Testis (tissue), 2 donors: ENCODE measurements at regions not wholly inside any gene's neighbourhood (a gene's known extent, or its start where the extent isn't known, plus 50 kb on each side); places are given as distances from the start of the nearest gene placed in this dataset.

ENCODE experiments used
- DNase-seq: peaks from one replicate; pipeline ENCODE4 v3.0.0-alpha.2; 2019
- H3K27ac ChIP-seq, 2 donors: fragments of 200-600 bp; sonication (generic); one replicate each; pipeline ENCODE4 v1.5.1; 2019
- H3K27me3 ChIP-seq: fragments of 200-600 bp; sonication (generic); one replicate; pipeline ENCODE4 v1.5.1; 2019
- H3K36me3 ChIP-seq: fragments of 200-600 bp; sonication (generic); one replicate; pipeline ENCODE4 v1.5.1; 2017; ENCODE audit warnings: low read depth; ENCODE audit errors: missing control alignments
- H3K4me1 ChIP-seq: fragments of 200-600 bp; sonication (generic); one replicate; pipeline ENCODE4 v1.5.1; 2019
- H3K4me3 ChIP-seq, 2 donors: fragments of 200-600 bp; sonication (generic); one replicate each; pipeline ENCODE4 v1.5.1; 2017 to 2019
- H3K9me3 ChIP-seq: fragments of 200-600 bp; sonication (generic); one replicate; pipeline ENCODE4 v1.5.1; 2017
- CTCF ChIP-seq, 3 experiments: fragments of 450-650 bp in 2 of 3; fragments of 200-600 bp in 1 of 3; sonication (generic) in 1 of 3; IDR thresholded peaks; one replicate each; pipeline ENCODE4 v1.5.1; 2016 to 2019; ENCODE audit warnings: antibody characterized with exemption in 3 of 3, mild to moderate bottlenecking in 2 of 3, moderate library complexity in 1 of 3
- POLR2A ChIP-seq: fragments of 450-650 bp; IDR thresholded peaks from one replicate; pipeline ENCODE4 v1.6.1; 2017; ENCODE audit warnings: antibody characterized with exemption, mild to moderate bottlenecking, moderate library complexity
- WGBS, 2 donors: methylation state at CpG; one replicate each; pipeline ENCODE4 v1.1.5; 2018; 5-methylcytosine and 5-hydroxymethylcytosine counted together
- intact Hi-C: fragments of 100-400 bp; cut with DNase I; formaldehyde crosslinking; loops from one replicate; pipeline ENCODE4 v1.15.1; 2023; ENCODE audit warnings: low total_unique reads

GRCh38 chr6:15986027-15986629, 142.8 kb upstream of the MYLIP start:
- DNase-seq, result no peak
- TF ChIP-seq CTCF (IDR thresholded peaks at IDR 0.05), result no peak
- TF ChIP-seq POLR2A, result no peak
- no peaks in the 10 kb centered on the region for H3K36me3 ChIP-seq
- H3K27me3 ChIP-seq, result no peaks in the 10 kb centered on the region
- H3K4me3 ChIP-seq, result no peak overlapping the region
- 88 to 90% methylated on average over 5 of the region's 5 CpGs for WGBS, 2 donors
- H3K4me1 ChIP-seq, result no peaks in the 10 kb centered on the region
- intact Hi-C loops, result no loop called here
- no peaks in the 10 kb centered on the region for H3K9me3 ChIP-seq
- no peak overlapping the region for H3K27ac ChIP-seq

DNA sequence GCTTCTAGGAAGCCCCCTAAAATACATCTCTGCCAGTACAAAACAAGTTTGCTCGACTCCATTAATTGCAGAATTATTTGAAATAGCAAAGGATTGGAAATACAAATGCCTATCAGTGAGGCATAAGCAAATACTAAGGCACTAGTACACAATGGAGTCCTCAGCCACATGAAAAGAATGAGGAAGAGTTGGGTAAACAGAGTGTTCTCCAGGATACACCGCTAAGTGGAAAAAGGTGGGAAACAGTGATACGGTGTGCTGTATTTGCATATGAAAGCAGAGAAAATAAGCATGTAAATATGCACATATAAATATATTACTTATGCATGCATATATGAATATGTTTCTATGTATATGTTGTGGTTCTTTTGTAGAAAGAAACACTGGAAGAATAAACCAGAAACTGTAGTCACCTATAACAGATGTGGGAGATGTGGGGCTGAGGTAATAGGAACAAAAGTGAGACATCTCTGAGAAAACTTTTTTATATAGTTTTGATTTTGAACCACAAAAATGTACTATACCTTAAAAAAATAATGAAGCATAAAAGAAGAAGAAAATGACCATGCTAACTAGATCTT, 143.4 kb upstream of the MYLIP start:
- Histone ChIP-seq H3K27me3 (no peaks in the 10 kb centered on the region), H3K27ac (no peak overlapping the region), H3K4me1 (no peaks in the 10 kb centered on the region), H3K36me3 (no peaks in the 10 kb centered on the region), H3K9me3 (no peaks in the 10 kb centered on the region), H3K4me3 (no peak overlapping the region)
- intact Hi-C loops, result no loop called here
- WGBS, 2 donors, result 91 to 94% methylated on average over 3 of the region's 3 CpGs
- DNase-seq, result no peak
- no peak for TF ChIP-seq CTCF (IDR thresholded peaks at IDR 0.05)
- no peak for TF ChIP-seq POLR2A

- H3K27ac ChIP-seq, result no peak overlapping the region
- no peaks in the 10 kb centered on the region for H3K4me1 ChIP-seq
- H3K36me3 ChIP-seq, result no peaks in the 10 kb centered on the region
- intact Hi-C loops, result no loop called here
- H3K4me3 ChIP-seq, result no peak overlapping the region
- TF ChIP-seq POLR2A (no peak), CTCF (IDR thresholded peaks at IDR 0.05) (no peak)
- 97 to 99% methylated on average over 9 of the region's 9 CpGs for WGBS, 2 donors
- DNase-seq, result no peak
- no peaks in the 10 kb centered on the region for H3K9me3 ChIP-seq
- no peaks in the 10 kb centered on the region for H3K27me3 ChIP-seq
Observed at GRCh38 chr6:15981956-15982355, 146.9 kb upstream of the MYLIP start.

DNA sequence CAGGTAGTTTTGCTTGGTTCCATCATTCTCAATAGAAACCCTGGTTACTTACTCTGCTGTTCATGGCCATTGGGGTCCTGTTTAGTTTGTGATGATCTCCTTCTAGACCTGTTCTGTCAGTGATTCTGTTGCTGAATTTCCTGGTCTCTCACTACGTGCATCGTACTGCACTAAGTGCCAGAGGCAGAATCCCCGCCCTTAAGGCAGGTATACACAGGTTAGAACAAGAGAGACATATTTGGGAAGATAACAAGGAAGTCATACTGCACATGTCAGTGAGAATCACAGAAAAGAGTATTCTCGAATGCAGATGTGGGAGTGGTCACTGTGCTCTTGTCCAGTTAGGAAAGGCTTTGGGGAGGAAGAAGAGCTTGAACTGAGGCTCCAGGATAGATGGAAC, 148.1 kb upstream of the MYLIP start:
- intact Hi-C loops, result no loop called here
- Histone ChIP-seq H3K27ac (no peak overlapping the region), H3K27me3 (no peaks in the 10 kb centered on the region), H3K4me1 (no peaks in the 10 kb centered on the region), H3K36me3 (no peaks in the 10 kb centered on the region), H3K4me3 (no peak overlapping the region), H3K9me3 (no peaks in the 10 kb centered on the region)
- DNase-seq, result no peak
- 92 to 97% methylated on average over 4 of the region's 4 CpGs for WGBS, 2 donors
- TF ChIP-seq POLR2A (no peak), CTCF (IDR thresholded peaks at IDR 0.05) (no peak)

GRCh38 chr6:15978426-15978825, 150.5 kb upstream of the MYLIP start:
- no peak overlapping the region for H3K4me3 ChIP-seq
- no peaks in the 10 kb centered on the region for H3K27me3 ChIP-seq
- intact Hi-C loops, result no loop called here
- TF ChIP-seq POLR2A (no peak), CTCF (IDR thresholded peaks at IDR 0.05) (no peak)
- H3K9me3 ChIP-seq, result no peaks in the 10 kb centered on the region
- no peaks in the 10 kb centered on the region for H3K36me3 ChIP-seq
- DNase-seq, result no peak
- no peaks in the 10 kb centered on the region for H3K4me1 ChIP-seq
- H3K27ac ChIP-seq, result no peak overlapping the region
